Endodermal cell (in vitro differentiated cells): ENCODE measurements at regions not wholly inside any gene's neighbourhood (a gene's known extent, or its start where the extent isn't known, plus 50 kb on each side); places are given as distances from the start of the nearest gene placed in this dataset.

Experiments
- DNase-seq: peaks from one replicate; pipeline ENCODE4 v3.0.0-alpha.2; 2017
- H3K27ac ChIP-seq: 2 replicates; pipeline ENCODE4 v1.5.1; 2013; ENCODE audit warnings: mild to moderate bottlenecking, low read depth, low read length, moderate library complexity
- H3K27me3 ChIP-seq: 2 replicates; pipeline ENCODE4 v1.6.1; 2013; ENCODE audit warnings: mild to moderate bottlenecking, low read length, moderate library complexity; ENCODE audit not compliant: insufficient read depth, control insufficient read depth, poor library complexity, severe bottlenecking
- H3K36me3 ChIP-seq: 2 replicates; pipeline ENCODE4 v1.7.0; 2013; ENCODE audit warnings: mild to moderate bottlenecking, low read length, moderate library complexity; ENCODE audit not compliant: control insufficient read depth, insufficient read depth
- H3K4me1 ChIP-seq: one replicate; pipeline ENCODE4 v1.7.0; 2013; ENCODE audit warnings: low read length; ENCODE audit not compliant: control insufficient read depth, insufficient read depth
- H3K4me3 ChIP-seq: 2 replicates; pipeline ENCODE4 v1.5.1; 2013; ENCODE audit warnings: mild to moderate bottlenecking, low read length, moderate library complexity
- H3K9ac ChIP-seq: 2 replicates; pipeline ENCODE4 v1.6.1; 2013; ENCODE audit warnings: mild to moderate bottlenecking, low read length, moderate library complexity; ENCODE audit not compliant: poor library complexity, severe bottlenecking; ENCODE audit errors: extremely low read depth
- H3K9me3 ChIP-seq: 2 replicates; pipeline ENCODE4 v1.6.1; 2013; ENCODE audit warnings: mild to moderate bottlenecking, low read length, moderate library complexity; ENCODE audit not compliant: control insufficient read depth
- H3K27ac Mint-ChIP-seq: 2 replicates; pipeline ENCODE4 v1.8.0; 2020; ENCODE audit warnings: mixed read lengths
- H3K27me3 Mint-ChIP-seq: 2 replicates; pipeline ENCODE4 v1.8.0; 2021; ENCODE audit warnings: mild to moderate bottlenecking, mixed read lengths; ENCODE audit not compliant: insufficient read depth
- H3K36me3 Mint-ChIP-seq: 2 replicates; pipeline ENCODE4 v1.8.0; 2020; ENCODE audit warnings: low read depth, mixed read lengths
- H3K4me1 Mint-ChIP-seq: 2 replicates; pipeline ENCODE4 v1.8.0; 2020; ENCODE audit warnings: mixed read lengths
- H3K4me3 Mint-ChIP-seq: 2 replicates; pipeline ENCODE4 v1.8.0; 2020; ENCODE audit warnings: mild to moderate bottlenecking, moderate library complexity, mixed read lengths
- H3K9me3 Mint-ChIP-seq: 2 replicates; pipeline ENCODE4 v1.8.0; 2020; ENCODE audit warnings: mild to moderate bottlenecking, mixed read lengths
- CTCF ChIP-seq: fragments of 200-600 bp; sonication (generic); conservative IDR thresholded peaks from 2 replicates; pipeline ENCODE4 v1.5.0; 2021; ENCODE audit warnings: antibody characterized with exemption, mild to moderate bottlenecking
- WGBS, 2 experiments: methylation state at CpG; one replicate each; pipeline versions ENCODE4 v1.1.5 to v1.1.7; 2013; ENCODE audit warnings: missing lambda C conversion rate in 2 of 2, mixed read lengths in 1 of 2; ENCODE audit not compliant: insufficient coverage in 1 of 2, insufficient read length in 1 of 2; 5-methylcytosine and 5-hydroxymethylcytosine counted together

- H3K4me3 Mint-ChIP-seq, result no peak overlapping the region
- 89 to 92% methylated on average over 4 of the region's 4 CpGs for WGBS, 2 experiments
- no peaks in the 10 kb centered on the region for H3K9me3 ChIP-seq
- no peaks in the 10 kb centered on the region for H3K36me3 Mint-ChIP-seq
- H3K36me3 ChIP-seq, result no peaks in the 10 kb centered on the region
- no peaks in the 10 kb centered on the region for H3K27me3 Mint-ChIP-seq
- no peak overlapping the region for H3K27ac Mint-ChIP-seq
- no peak for DNase-seq
- no peaks in the 10 kb centered on the region for H3K9me3 Mint-ChIP-seq
- no peak for TF ChIP-seq CTCF
- H3K9ac ChIP-seq, result no peak overlapping the region
- peaks cover 23% of the 10 kb centered on the region for H3K4me1 Mint-ChIP-seq
- no peaks in the 10 kb centered on the region for H3K27me3 ChIP-seq
- H3K4me1 ChIP-seq, result no peaks in the 10 kb centered on the region
- no peak overlapping the region for H3K4me3 ChIP-seq
- H3K27ac ChIP-seq, result no peak overlapping the region
Measured at GRCh38 chr7:24508316-24508715, 64.9 kb upstream of the PALS2 start.

GRCh38 chr7:24510759-24511158 lies 62.5 kb upstream of the PALS2 start:
- no peak for TF ChIP-seq CTCF
- Histone ChIP-seq H3K27ac (no peak overlapping the region), H3K4me1 (no peaks in the 10 kb centered on the region), H3K9ac (no peak overlapping the region), H3K27me3 (no peaks in the 10 kb centered on the region), H3K4me3 (no peak overlapping the region), H3K36me3 (no peaks in the 10 kb centered on the region), H3K9me3 (no peaks in the 10 kb centered on the region)
- H3K36me3 Mint-ChIP-seq, result no peaks in the 10 kb centered on the region
- no peak for DNase-seq
- no peak overlapping the region for H3K4me3 Mint-ChIP-seq
- H3K4me1 Mint-ChIP-seq, result peaks cover 13% of the 10 kb centered on the region
- 70 to 76% methylated on average over 2 of the region's 2 CpGs for WGBS, 2 experiments
- peaks cover 3% of the 10 kb centered on the region for H3K9me3 Mint-ChIP-seq
- no peak overlapping the region for H3K27ac Mint-ChIP-seq
- H3K27me3 Mint-ChIP-seq, result peaks cover 2% of the 10 kb centered on the region

GRCh38 chr7:24517166-24517565 lies 56.1 kb upstream of the PALS2 start:
- Mint-ChIP-seq H3K36me3 (no peaks in the 10 kb centered on the region), H3K27ac (no peak overlapping the region), H3K9me3 (peaks cover 7% of the 10 kb centered on the region), H3K27me3 (peaks cover 5% of the 10 kb centered on the region), H3K4me3 (no peak overlapping the region), H3K4me1 (peaks cover 8% of the 10 kb centered on the region)
- no peak overlapping the region for H3K4me3 ChIP-seq
- no peaks in the 10 kb centered on the region for H3K9me3 ChIP-seq
- H3K36me3 ChIP-seq, result no peaks in the 10 kb centered on the region
- no peaks in the 10 kb centered on the region for H3K27me3 ChIP-seq
- H3K27ac ChIP-seq, result no peak overlapping the region
- H3K9ac ChIP-seq, result no peak overlapping the region
- 90 to 100% methylated on average over 1 of the region's 1 CpG for WGBS, 2 experiments
- no peak for DNase-seq
- no peak for TF ChIP-seq CTCF
- no peaks in the 10 kb centered on the region for H3K4me1 ChIP-seq
